Endothelial cell of umbilical vein (primary cell): ENCODE measurements at regions not wholly inside any gene's neighbourhood (a gene's known extent, or its start where the extent isn't known, plus 50 kb on each side); places are given as distances from the start of the nearest gene placed in this dataset.

ENCODE experiments used
- BruUV-seq: library from RNA; stranded (reverse); fragments of 400-500 nt; replicated peaks from 2 replicates; lab custom pipeline; 2021; lab: Mats Ljungman, UMichigan
- CTCF ChIA-PET: fragments of 300-600, 350-600 bp; sonication (Branson Sonifier 250); formaldehyde crosslinking; loops from one replicate; lab custom pipeline; 2021; ENCODE audit warnings: antibody characterized with exemption, inconsistent platforms; lab: Charles Lee
- POLR2A ChIA-PET: fragments of 300-600, 350-600 bp; sonication (Branson Sonifier 250); formaldehyde crosslinking; loops from one replicate; lab custom pipeline; 2021; ENCODE audit warnings: antibody characterized with exemption, inconsistent platforms; lab: Charles Lee
- DNase-seq: peaks from one replicate; pipeline ENCODE4 v3.0.0-alpha.2; 2011; ENCODE audit warnings: low read depth, low spot score
- FAIRE-seq: peaks from 2 replicates; lab custom pipeline; 2011; peaks lifted over from hg19 to GRCh38; lab: Jason Lieb, UNC
- H2AFZ ChIP-seq: 2 replicates; pipeline ENCODE4 v1.6.0; 2012; ENCODE audit warnings: low read depth, low read length, control low read depth, inconsistent platforms
- H3K27ac ChIP-seq: 2 replicates; pipeline ENCODE4 v1.5.1; 2011; ENCODE audit warnings: low read depth, mild to moderate bottlenecking, control low read depth, low read length, moderate library complexity; ENCODE audit not compliant: insufficient read depth
- H3K27me3 ChIP-seq, 2 experiments: 2 replicates each; pipeline versions ENCODE4 v1.6.0 to v1.6.1; 2011; ENCODE audit warnings: low read length in 2 of 2, mixed read lengths in 1 of 2; ENCODE audit not compliant: control insufficient read depth in 2 of 2, insufficient read depth in 2 of 2
- H3K36me3 ChIP-seq, 2 experiments: 2 replicates in 1 of 2; 3 replicates in 1 of 2; pipeline ENCODE4 v1.5.1; 2011; ENCODE audit warnings: low read length in 2 of 2, mild to moderate bottlenecking in 1 of 2, moderate library complexity in 1 of 2; ENCODE audit not compliant: control insufficient read depth in 2 of 2, insufficient read depth in 2 of 2; ENCODE audit errors: extremely low read depth in 1 of 2
- H3K4me1 ChIP-seq: 3 replicates; pipeline ENCODE4 v1.5.1; 2011; ENCODE audit warnings: mild to moderate bottlenecking, low read length; ENCODE audit not compliant: control insufficient read depth, insufficient read depth; ENCODE audit errors: extremely low read depth
- H3K4me2 ChIP-seq: 2 replicates; pipeline ENCODE4 v1.6.1; 2011; ENCODE audit warnings: low read length, control low read depth, mixed read lengths; ENCODE audit not compliant: insufficient read depth
- H3K4me3 ChIP-seq, 3 experiments: fragments of 200-600 bp in 1 of 3; sonication (generic), shearing (Covaris generic) in 1 of 3; replicated peaks in 1 of 3; 2 replicates each; pipeline ENCODE4 v1.5.1; 2011 to 2016; ENCODE audit warnings: control low read depth in 3 of 3, low read length in 3 of 3, mild to moderate bottlenecking in 2 of 3, inconsistent platforms in 1 of 3, low read depth in 1 of 3, moderate library complexity in 1 of 3; ENCODE audit not compliant: insufficient read depth in 1 of 3
- H3K79me2 ChIP-seq: 2 replicates; pipeline ENCODE4 v1.6.0; 2012; ENCODE audit warnings: low read length, inconsistent platforms; ENCODE audit not compliant: control insufficient read depth, insufficient read depth
- H3K9ac ChIP-seq: replicated peaks from 2 replicates; pipeline ENCODE3; 2011; ENCODE audit warnings: low read length, control low read depth; ENCODE audit not compliant: insufficient read depth; ENCODE audit errors: extremely low read depth
- H3K9me1 ChIP-seq: replicated peaks from 3 replicates; pipeline ENCODE4 v1.6.0; 2011; ENCODE audit warnings: mild to moderate bottlenecking, low read length; ENCODE audit not compliant: control insufficient read depth, insufficient read depth; ENCODE audit errors: extremely low read depth
- H3K9me3 ChIP-seq: replicated peaks from 2 replicates; pipeline ENCODE4 v1.5.1; 2012; ENCODE audit warnings: low read length, inconsistent platforms; ENCODE audit not compliant: control insufficient read depth, insufficient read depth
- H4K20me1 ChIP-seq: replicated peaks from 2 replicates; pipeline ENCODE3; 2011; ENCODE audit warnings: mild to moderate bottlenecking, low read length; ENCODE audit not compliant: control insufficient read depth, insufficient read depth; ENCODE audit errors: extremely low read depth
- CTCF ChIP-seq, 2 donors: IDR thresholded peaks; 1 replicate in 1 of 2; 2 replicates in 1 of 2; pipeline ENCODE4 v1.5.1; 2011; ENCODE audit warnings: low read length in 2 of 2, mild to moderate bottlenecking in 2 of 2, moderate library complexity in 2 of 2, control low read depth in 1 of 2, inconsistent platforms in 1 of 2, low read depth in 1 of 2; ENCODE audit not compliant: insufficient read depth in 1 of 2; ENCODE audit errors: extremely low read depth in 1 of 2
- EZH2 ChIP-seq: IDR thresholded peaks from 2 replicates; pipeline ENCODE4 v1.6.1; 2012; ENCODE audit warnings: borderline replicate concordance, low read depth, mild to moderate bottlenecking, moderate library complexity, low read length, inconsistent platforms; ENCODE audit not compliant: severe bottlenecking
- FOS ChIP-seq: IDR thresholded peaks from 2 replicates; pipeline ENCODE4 v1.6.1; 2011; ENCODE audit warnings: mild to moderate bottlenecking, low read length, moderate library complexity, borderline replicate concordance; ENCODE audit not compliant: insufficient read depth
- GATA2 ChIP-seq: IDR thresholded peaks from 2 replicates; pipeline ENCODE4 v1.7.0; 2011; ENCODE audit warnings: low read depth, mild to moderate bottlenecking, moderate library complexity, mixed read lengths, low read length; ENCODE audit not compliant: insufficient read length, insufficient read depth
- JUN ChIP-seq: IDR thresholded peaks from 2 replicates; pipeline ENCODE4 v1.6.1; 2011; ENCODE audit warnings: borderline replicate concordance, low read depth; ENCODE audit not compliant: insufficient read length, insufficient read depth
- MAX ChIP-seq: IDR thresholded peaks from 2 replicates; pipeline ENCODE4 v1.6.1; 2011; ENCODE audit not compliant: insufficient read depth, insufficient read length
- MYC ChIP-seq: IDR thresholded peaks from one replicate; pipeline ENCODE4 v1.6.1; 2011; ENCODE audit warnings: mild to moderate bottlenecking, low read depth, low read length
- POLR2A ChIP-seq: IDR thresholded peaks from 2 replicates; pipeline ENCODE4 v1.6.1; 2012; ENCODE audit warnings: low read depth, mild to moderate bottlenecking, control low read depth, low read length
- POLR2AphosphoS5 ChIP-seq: IDR thresholded peaks from 2 replicates; pipeline ENCODE4 v1.6.1; 2012; ENCODE audit warnings: low read depth, mild to moderate bottlenecking, control low read depth, low read length, moderate library complexity; ENCODE audit not compliant: insufficient read depth
- dilution Hi-C: fragments of 300-500 bp; cut with MboI; formaldehyde crosslinking; loops from one replicate; pipeline ENCODE4 v1.15.0; 2019; ENCODE audit warnings: low sequenced_read_pairs; ENCODE audit not compliant: extremely low pct_ligation_motif_present
- intact Hi-C: fragments of 100-400 bp; cut with micrococcal nuclease; formaldehyde crosslinking; loops from one replicate; pipeline ENCODE4 v1.10.0; 2022

- no peak overlapping the region for H3K27ac ChIP-seq
- intact Hi-C loops (no loop called here), dilution Hi-C loops (no loop called here)
- CTCF ChIA-PET, result no interaction called here
- no TSS peak for BruUV-seq
- no peaks in the 10 kb centered on the region for H3K4me1 ChIP-seq
- H3K9me3 ChIP-seq, result no peaks in the 10 kb centered on the region
- no peaks in the 10 kb centered on the region for H3K79me2 ChIP-seq
- H3K9ac ChIP-seq, result no peak overlapping the region
- no peak overlapping the region for H2AFZ ChIP-seq
- H4K20me1 ChIP-seq, result no peaks in the 10 kb centered on the region
- H3K4me2 ChIP-seq, result no peak overlapping the region
- no peaks in the 10 kb centered on the region for H3K27me3 ChIP-seq
- DNase-seq (no peak), FAIRE-seq (no peak)
- no peak overlapping the region for H3K4me3 ChIP-seq
- POLR2A ChIA-PET, result no interaction called here
- no peaks in the 10 kb centered on the region for H3K36me3 ChIP-seq
- H3K9me1 ChIP-seq, result no peaks in the 10 kb centered on the region
- no peak for TF ChIP-seq POLR2A
- no peak for TF ChIP-seq JUN
- no peak for TF ChIP-seq POLR2AphosphoS5
- no peak for TF ChIP-seq GATA2
- no peak for TF ChIP-seq CTCF (IDR thresholded peaks at IDR 0.05; ENCODE audit: extremely low read depth in 1 of 2, insufficient read depth in 1 of 2, low read depth in 1 of 2, low read length in 2 of 2)
- TF ChIP-seq EZH2, result no peak
- TF ChIP-seq MAX, result no peak
- TF ChIP-seq MYC, result no peak
- no peak for TF ChIP-seq FOS
These were observed 1314.6 kb upstream of the GBE1 start for GRCh38 chr3:83076041-83076440.
